K562 (cell line): ENCODE measurements at regions not wholly inside any gene's neighbourhood (a gene's known extent, or its start where the extent isn't known, plus 50 kb on each side); places are given as distances from the start of the nearest gene placed in this dataset.
"Not testable (repeated sequence)": the region's sequence is repeated elsewhere in the genome, so short reads cannot be mapped to it uniquely, and the experiment has no call there.

Experiments used
- BRCA1 ChIP-seq, 2 experiments: fragments of 450-650 bp in 1 of 2; sonication (generic) in 1 of 2; formaldehyde crosslinking in 1 of 2; IDR thresholded peaks; 2 replicates each; pipeline versions ENCODE4 v1.5.0 to v1.6.1; 2017 to 2020; ENCODE audit warnings: mild to moderate bottlenecking in 1 of 2, missing genetic modification reagents in 1 of 2
- EHMT2 ChIP-seq: fragments of 450-650 bp; IDR thresholded peaks from 2 replicates; pipeline ENCODE4 v1.6.1; 2018; ENCODE audit warnings: antibody characterized with exemption
- EWSR1 ChIP-seq: fragments of 450-650 bp; IDR thresholded peaks from 2 replicates; pipeline ENCODE4 v1.6.1; 2018; ENCODE audit warnings: borderline replicate concordance, mild to moderate bottlenecking, low read depth, moderate library complexity; ENCODE audit not compliant: partially characterized antibody
- NFYB ChIP-seq: IDR thresholded peaks from 2 replicates; pipeline ENCODE4 v1.6.1; 2011; ENCODE audit warnings: mild to moderate bottlenecking, moderate library complexity; ENCODE audit not compliant: insufficient read length; ENCODE audit errors: extremely low read depth
- SMC3 ChIP-seq: conservative IDR thresholded peaks from 2 replicates; pipeline ENCODE4 v1.6.1; 2011; ENCODE audit warnings: low read depth, low read length, improper control_type of control experiment; ENCODE audit not compliant: insufficient read depth
- ZNF121 ChIP-seq: sonication (generic); formaldehyde crosslinking; conservative IDR thresholded peaks from 2 replicates; pipeline ENCODE4 v1.8.0; 2022; ENCODE audit warnings: missing genetic modification reagents

GRCh38 chr14:106714446-106715428 lies 1188.4 kb downstream of the TMEM121 start:
- TF ChIP-seq EHMT2; NFYB; ZNF121; EWSR1; SMC3; BRCA1 (IDR thresholded peaks at IDR 0.05); BRCA1 (CRISPR knock-in tag; IDR thresholded peaks at IDR 0.05): not testable (repeated sequence)
